GM13977 (cell line): ENCODE measurements at regions not wholly inside any gene's neighbourhood (a gene's known extent, or its start where the extent isn't known, plus 50 kb on each side); places are given as distances from the start of the nearest gene placed in this dataset.

Experiments
- DNase-seq: peaks from one replicate; pipeline ENCODE4 v3.0.0; 2012; ENCODE audit warnings: low spot score
- CTCF ChIP-seq: IDR thresholded peaks from 2 replicates; pipeline ENCODE4 v1.5.1; 2012; ENCODE audit warnings: mild to moderate bottlenecking, control low read depth; ENCODE audit not compliant: insufficient read depth; ENCODE audit errors: extremely low read depth, missing control alignments
- in situ Hi-C: fragments of 300-500 bp; cut with MboI; formaldehyde crosslinking; loops from one replicate; pipeline ENCODE4 v1.12.0; 2022; ENCODE audit warnings: low sequenced_read_pairs, low pct_unique_long_range_greater_than_20kb, mixed read lengths, inconsistent platforms; ENCODE audit not compliant: unreplicated experiment

GRCh38 chr2:19783935-19784334 is 117.8 kb downstream of the TTC32 start:
- in situ Hi-C loops, result no loop called here
- no peak for TF ChIP-seq CTCF
- DNase-seq, result no peak

GRCh38 chr2:19776941-19777514 is 124.8 kb downstream of the TTC32 start:
- in situ Hi-C loops, result no loop called here
- no peak for TF ChIP-seq CTCF
- DNase-seq, result no peak

- TF ChIP-seq CTCF, result no peak
- DNase-seq, result no peak
- in situ Hi-C loops, result no loop called here
Measured at GRCh38 chr2:19775838-19776237, 125.9 kb downstream of the TTC32 start.

- in situ Hi-C loops, result no loop called here
Measured at GRCh38 chr2:19775315-19775714, 126.5 kb downstream of the TTC32 start.

GRCh38 chr2:19774805-19775176 is 127.0 kb downstream of the TTC32 start:
- no peak for TF ChIP-seq CTCF
- no peak for DNase-seq
- in situ Hi-C loops, result no loop called here

More at GRCh38 chr2:19775315-19775714, 126.5 kb downstream of the TTC32 start:
- no peak for DNase-seq
- no peak for TF ChIP-seq CTCF

- TF ChIP-seq CTCF, result no peak
- in situ Hi-C loops, result no loop called here
- no peak for DNase-seq
Measured at GRCh38 chr2:19772981-19773380, 128.8 kb downstream of the TTC32 start.

- TF ChIP-seq CTCF, result no peak
- in situ Hi-C loops, result no loop called here
- no peak for DNase-seq
Measured at GRCh38 chr2:19769513-19769912, 132.3 kb downstream of the TTC32 start.
